Fibroblast of the aortic adventitia (primary cell): ENCODE measurements at regions not wholly inside any gene's neighbourhood (a gene's known extent, or its start where the extent isn't known, plus 50 kb on each side); places are given as distances from the start of the nearest gene placed in this dataset.
"Not testable (repeated sequence)": the region's sequence is repeated elsewhere in the genome, so short reads cannot be mapped to it uniquely, and the experiment has no call there.

Experiments
- DNase-seq: peaks from one replicate; pipeline ENCODE4 v3.0.0-alpha.2; 2010; ENCODE audit warnings: low read depth
- H3K4me3 ChIP-seq: 2 replicates; pipeline ENCODE4 v1.5.1; 2011; ENCODE audit warnings: low read depth, mild to moderate bottlenecking, control low read depth, low read length, moderate library complexity
- TF ChIP-seq, protein P1 (sequence below): IDR thresholded peaks from 2 replicates; pipeline ENCODE4 v1.5.1; 2011; ENCODE audit warnings: mild to moderate bottlenecking, low read length, control low read depth, inconsistent platforms; ENCODE audit not compliant: insufficient read depth

DNA sequence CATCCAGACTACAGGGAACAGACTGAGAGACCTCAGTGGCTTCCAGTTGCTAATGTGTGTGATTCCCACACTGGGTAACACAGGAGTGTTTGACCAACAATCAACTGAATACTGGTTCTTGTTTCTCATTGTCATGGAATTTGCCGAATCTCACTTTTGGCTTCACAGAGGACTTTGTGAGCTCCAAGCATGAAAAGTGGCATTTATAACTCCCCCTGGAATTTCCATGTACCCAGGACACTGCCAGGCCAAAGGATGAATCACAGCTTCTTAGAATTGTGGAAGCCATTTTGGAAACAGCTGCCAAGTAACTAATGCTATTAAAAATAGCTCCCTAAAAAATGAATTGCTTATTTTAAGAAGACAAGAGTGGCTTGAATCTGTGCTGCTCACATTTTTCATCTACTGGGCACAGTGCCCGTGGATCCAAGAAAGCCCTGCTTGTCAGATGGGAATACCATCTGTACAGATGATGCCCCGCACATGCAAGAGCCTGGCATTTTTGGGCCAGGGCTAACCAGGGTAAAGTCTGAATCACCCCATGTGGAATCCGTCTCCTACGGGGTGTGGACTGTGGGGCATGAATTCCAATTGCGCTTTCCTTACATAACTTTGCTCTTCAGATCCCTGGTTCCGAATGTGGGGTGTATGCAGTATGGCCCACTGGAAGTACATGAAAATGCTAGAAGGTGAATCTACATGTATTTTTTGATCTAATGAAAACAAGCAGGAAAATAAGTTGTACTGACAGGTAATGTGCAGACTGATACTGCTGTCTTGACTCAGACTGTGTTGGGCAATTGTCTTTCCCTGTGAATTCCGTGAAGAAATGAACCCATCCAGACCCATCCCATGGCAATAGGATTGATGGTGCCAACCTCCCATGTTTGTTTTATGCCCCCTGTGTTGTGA is 487.3 kb downstream of the SIPA1L2 start:
- TF ChIP-seq, protein P1, sequence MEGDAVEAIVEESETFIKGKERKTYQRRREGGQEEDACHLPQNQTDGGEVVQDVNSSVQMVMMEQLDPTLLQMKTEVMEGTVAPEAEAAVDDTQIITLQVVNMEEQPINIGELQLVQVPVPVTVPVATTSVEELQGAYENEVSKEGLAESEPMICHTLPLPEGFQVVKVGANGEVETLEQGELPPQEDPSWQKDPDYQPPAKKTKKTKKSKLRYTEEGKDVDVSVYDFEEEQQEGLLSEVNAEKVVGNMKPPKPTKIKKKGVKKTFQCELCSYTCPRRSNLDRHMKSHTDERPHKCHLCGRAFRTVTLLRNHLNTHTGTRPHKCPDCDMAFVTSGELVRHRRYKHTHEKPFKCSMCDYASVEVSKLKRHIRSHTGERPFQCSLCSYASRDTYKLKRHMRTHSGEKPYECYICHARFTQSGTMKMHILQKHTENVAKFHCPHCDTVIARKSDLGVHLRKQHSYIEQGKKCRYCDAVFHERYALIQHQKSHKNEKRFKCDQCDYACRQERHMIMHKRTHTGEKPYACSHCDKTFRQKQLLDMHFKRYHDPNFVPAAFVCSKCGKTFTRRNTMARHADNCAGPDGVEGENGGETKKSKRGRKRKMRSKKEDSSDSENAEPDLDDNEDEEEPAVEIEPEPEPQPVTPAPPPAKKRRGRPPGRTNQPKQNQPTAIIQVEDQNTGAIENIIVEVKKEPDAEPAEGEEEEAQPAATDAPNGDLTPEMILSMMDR: no peak
- peak; percentile 94 for DNase-seq
- no peak overlapping the region for H3K4me3 ChIP-seq

DNA sequence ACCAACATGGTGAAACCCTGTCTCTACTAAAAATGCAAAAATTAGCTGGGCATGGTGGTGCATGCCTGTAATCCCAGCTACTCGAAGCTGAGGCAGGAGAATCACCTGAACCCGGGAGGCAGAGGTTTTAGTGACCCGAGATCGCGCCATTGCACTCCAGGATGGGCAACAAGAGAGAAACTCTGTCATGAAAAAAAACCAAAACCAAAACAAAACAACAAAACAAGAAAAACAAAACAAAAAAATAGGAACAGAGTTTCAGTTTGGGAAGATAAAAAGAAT is 488.8 kb downstream of the SIPA1L2 start:
- DNase-seq, H3K4me3 ChIP-seq: not testable (repeated sequence)

DNA sequence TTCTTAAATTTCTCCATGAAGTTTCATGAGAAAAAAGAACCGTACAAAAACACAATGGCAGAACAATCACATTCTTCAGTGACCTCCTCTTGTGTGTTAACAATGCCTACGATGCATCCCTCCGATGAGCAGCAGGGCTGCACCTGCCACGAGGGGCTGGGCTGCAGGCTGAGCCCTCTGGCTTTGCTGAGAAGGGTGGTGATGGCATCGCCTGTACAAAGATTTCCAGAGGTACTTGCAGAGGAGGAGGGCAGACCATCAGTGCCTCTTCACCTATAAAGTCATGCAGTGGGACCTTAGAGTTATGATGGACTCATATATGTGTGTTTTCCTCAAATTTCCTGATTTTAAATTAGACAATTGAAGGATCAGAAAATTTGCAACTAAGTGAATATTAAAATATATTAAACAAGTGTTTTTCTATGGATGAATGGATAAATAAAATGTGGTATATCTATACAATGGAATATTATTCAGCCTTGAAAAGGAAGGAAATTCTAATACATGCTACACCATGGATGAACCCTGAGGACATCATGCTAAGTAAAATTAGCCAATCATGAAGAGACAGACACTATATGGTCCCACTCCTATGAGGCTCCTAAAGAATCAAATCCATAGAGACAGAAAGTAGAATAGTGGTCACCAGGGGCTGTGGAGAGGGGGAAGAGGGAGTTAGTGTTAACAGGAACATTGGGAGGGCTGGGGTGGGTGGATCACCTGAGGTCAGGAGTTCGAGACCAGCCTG is 489.3 kb downstream of the SIPA1L2 start:
- TF ChIP-seq, protein P1: no peak
- no peak overlapping the region for H3K4me3 ChIP-seq
- DNase-seq: no peak

DNA sequence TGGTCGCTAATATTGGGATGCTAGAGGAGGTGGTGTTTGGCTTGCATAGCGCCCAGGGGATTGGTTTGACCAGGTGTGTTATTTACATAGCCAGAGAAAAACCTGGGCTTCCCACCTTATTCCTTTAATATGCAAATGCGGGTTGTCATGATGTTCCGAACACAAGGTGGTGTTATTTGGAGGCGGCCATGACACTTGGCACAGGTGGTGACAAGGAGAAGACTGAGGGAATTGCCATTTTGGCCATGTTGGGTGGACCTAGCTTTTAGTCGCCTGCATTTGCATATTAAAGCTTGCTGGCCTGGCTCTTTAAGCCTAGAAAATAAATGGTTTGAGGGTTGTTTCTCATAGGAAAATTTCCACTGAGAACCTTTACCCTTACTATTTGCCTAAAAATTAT is 490.5 kb downstream of the SIPA1L2 start:
- H3K4me3 ChIP-seq: no peak overlapping the region
- DNase-seq: no peak
- TF ChIP-seq, protein P1: no peak

DNA sequence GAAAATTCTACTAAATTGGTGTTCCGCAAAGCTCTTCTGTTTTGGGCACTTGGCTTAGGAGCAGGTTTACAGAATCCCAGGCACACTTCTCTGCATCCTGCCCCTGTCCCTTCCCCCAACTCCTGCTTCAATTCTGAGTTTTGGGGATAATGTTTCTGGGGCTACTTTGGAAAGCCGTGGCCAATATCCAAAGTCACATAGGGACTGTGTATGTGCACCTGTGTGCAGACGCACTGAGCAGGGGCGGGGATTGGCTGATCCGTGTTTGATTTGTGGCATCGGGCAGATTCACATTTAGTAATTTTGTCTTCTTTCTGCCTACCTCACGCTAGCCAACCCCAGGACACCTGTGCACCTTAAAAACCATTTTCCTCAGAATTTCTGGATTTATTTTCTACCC is 491.9 kb downstream of the SIPA1L2 start:
- TF ChIP-seq, protein P1: no peak
- no peak for DNase-seq

DNA sequence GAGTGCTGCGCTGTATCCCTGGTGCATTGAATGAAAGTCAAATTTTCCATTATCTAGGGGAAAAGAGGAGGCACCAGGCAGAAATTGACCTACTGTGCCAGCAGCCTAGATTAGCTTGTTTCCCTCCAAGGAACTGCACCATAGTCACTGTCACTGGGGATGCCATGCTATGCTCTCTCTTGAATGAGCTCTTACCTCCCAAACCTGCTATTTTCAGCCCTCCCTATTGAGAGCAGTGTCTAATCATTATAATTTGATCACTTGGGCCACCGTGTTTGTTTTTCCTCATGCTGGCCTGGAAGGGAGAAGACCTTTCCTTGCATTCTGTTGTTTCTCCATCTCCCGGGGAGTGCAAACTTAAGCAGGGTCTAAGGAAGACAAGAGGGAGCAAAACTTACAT is 492.9 kb downstream of the SIPA1L2 start:
- H3K4me3 ChIP-seq: no peak overlapping the region
- no peak for DNase-seq
- TF ChIP-seq, protein P1: no peak

More for the DNA sequence above, 491.9 kb downstream of the SIPA1L2 start:
- H3K4me3 ChIP-seq: no peak overlapping the region

DNA sequence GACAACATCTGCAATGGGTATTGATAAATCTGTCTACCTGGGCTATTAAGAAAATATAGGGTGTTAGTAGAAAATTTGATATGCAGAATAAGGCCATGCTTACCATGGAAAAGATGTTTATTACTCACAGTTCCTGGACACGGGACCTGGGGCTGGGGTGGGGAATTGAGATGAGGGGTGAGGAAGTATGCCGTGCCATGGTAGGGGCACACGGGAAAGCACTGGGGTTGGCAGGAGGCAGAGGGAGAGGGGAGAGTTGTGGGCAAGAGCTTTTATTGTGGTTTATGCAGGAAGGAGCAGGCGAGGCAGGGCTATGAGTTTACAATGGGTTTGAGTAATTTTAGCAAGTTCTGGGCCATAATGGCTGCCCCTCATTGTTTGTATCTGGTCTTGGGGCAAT is 493.8 kb downstream of the SIPA1L2 start:
- TF ChIP-seq, protein P1: no peak
- DNase-seq: no peak
- H3K4me3 ChIP-seq: no peak overlapping the region
